GM23338 (cell line): ENCODE measurements at regions not wholly inside any gene's neighbourhood (a gene's known extent, or its start where the extent isn't known, plus 50 kb on each side); places are given as distances from the start of the nearest gene placed in this dataset.

Experiments used
- CREB1 ChIP-seq: fragments of 250-450 bp; sonication (Bioruptor Pico); IDR thresholded peaks from 2 replicates; pipeline ENCODE4 v1.5.0; 2020; ENCODE audit warnings: low read depth, mild to moderate bottlenecking, moderate library complexity
- CTCF ChIP-seq, 2 experiments: fragments of 200-600 bp in 1 of 2; sonication (generic) in 1 of 2; conservative IDR thresholded peaks; 2 replicates each; pipeline versions ENCODE4 v1.5.1 to v1.6.1; 2016 to 2017; ENCODE audit warnings: antibody characterized with exemption in 2 of 2, low read depth in 2 of 2, mild to moderate bottlenecking in 2 of 2, moderate library complexity in 1 of 2
- EZH2 ChIP-seq: fragments of 200-600 bp; sonication (generic); IDR thresholded peaks from one replicate; pipeline ENCODE4 v1.8.0; 2017; ENCODE audit warnings: antibody characterized with exemption, mild to moderate bottlenecking, low read depth; ENCODE audit not compliant: unreplicated experiment
- EZH2phosphoT487 ChIP-seq: fragments of 200-600 bp; sonication (generic); IDR thresholded peaks from one replicate; pipeline ENCODE4 v1.8.1; 2018; ENCODE audit warnings: antibody characterized with exemption; ENCODE audit not compliant: unreplicated experiment
- JUNB ChIP-seq: IDR thresholded peaks from one replicate; pipeline ENCODE4 v1.6.1; 2016; ENCODE audit warnings: antibody characterized with exemption; ENCODE audit not compliant: unreplicated experiment
- POLR2AphosphoS5 ChIP-seq: IDR thresholded peaks from 2 replicates; pipeline ENCODE4 v1.6.1; 2016; ENCODE audit warnings: antibody characterized with exemption, low read depth
- STAT1 ChIP-seq: IDR thresholded peaks from one replicate; pipeline ENCODE4 v1.6.1; 2016; ENCODE audit warnings: antibody characterized with exemption; ENCODE audit not compliant: unreplicated experiment
- ZNF331 ChIP-seq: fragments of 250-450 bp; sonication (Bioruptor Pico); IDR thresholded peaks from 2 replicates; pipeline ENCODE4 v1.5.0; 2020; ENCODE audit warnings: low read depth, mild to moderate bottlenecking, moderate library complexity
- ZNF462 ChIP-seq: fragments of 250-450 bp; sonication (Bioruptor Pico); IDR thresholded peaks from 2 replicates; pipeline ENCODE4 v1.5.0; 2020; ENCODE audit warnings: mild to moderate bottlenecking, moderate library complexity
- TF ChIP-seq, protein P1 (sequence below): IDR thresholded peaks from one replicate; pipeline ENCODE4 v1.6.1; 2018; ENCODE audit warnings: antibody characterized with exemption; ENCODE audit not compliant: unreplicated experiment

DNA sequence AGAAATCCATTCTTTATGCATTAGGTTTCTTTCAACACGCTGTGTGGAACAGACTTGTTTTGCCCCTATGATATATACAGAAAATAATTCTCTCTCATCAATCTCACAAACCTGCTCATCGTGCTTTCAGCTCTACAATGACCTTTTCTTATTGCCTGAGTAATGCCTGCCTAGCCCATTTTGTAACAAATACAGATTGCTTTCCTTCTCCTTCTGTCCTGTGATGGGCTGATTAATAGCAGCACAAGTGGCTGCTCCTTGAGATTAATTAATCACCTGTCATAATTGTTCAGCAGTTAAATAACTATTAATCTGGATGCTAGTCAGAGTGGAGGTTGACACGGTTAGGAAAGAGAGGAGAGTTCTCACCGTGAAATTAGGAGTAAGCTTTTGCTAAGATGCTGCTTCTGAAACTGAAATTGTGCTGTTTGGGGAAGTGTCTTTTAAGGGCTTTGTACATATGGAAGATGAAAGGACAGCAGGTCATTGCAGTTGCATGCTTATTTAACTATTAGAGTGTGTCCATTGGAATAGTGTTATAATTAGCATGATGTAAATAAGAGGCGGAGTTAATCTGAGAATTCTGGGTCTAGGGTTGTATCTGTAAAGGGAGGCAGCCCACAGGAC is 1430.5 kb downstream of the FAM181B start:
- TF ChIP-seq CTCF (conservative IDR thresholded peaks at IDR 0.05; ENCODE audit: low read depth in 2 of 2) (no peak), EZH2phosphoT487 (no peak), EZH2 (no peak), POLR2AphosphoS5 (no peak), JUNB (no peak), ZNF462 (no peak), CREB1 (CRISPR knock-in tag) (no peak), STAT1 (no peak), ZNF331 (CRISPR knock-in tag) (no peak)
- TF ChIP-seq, protein P1, sequence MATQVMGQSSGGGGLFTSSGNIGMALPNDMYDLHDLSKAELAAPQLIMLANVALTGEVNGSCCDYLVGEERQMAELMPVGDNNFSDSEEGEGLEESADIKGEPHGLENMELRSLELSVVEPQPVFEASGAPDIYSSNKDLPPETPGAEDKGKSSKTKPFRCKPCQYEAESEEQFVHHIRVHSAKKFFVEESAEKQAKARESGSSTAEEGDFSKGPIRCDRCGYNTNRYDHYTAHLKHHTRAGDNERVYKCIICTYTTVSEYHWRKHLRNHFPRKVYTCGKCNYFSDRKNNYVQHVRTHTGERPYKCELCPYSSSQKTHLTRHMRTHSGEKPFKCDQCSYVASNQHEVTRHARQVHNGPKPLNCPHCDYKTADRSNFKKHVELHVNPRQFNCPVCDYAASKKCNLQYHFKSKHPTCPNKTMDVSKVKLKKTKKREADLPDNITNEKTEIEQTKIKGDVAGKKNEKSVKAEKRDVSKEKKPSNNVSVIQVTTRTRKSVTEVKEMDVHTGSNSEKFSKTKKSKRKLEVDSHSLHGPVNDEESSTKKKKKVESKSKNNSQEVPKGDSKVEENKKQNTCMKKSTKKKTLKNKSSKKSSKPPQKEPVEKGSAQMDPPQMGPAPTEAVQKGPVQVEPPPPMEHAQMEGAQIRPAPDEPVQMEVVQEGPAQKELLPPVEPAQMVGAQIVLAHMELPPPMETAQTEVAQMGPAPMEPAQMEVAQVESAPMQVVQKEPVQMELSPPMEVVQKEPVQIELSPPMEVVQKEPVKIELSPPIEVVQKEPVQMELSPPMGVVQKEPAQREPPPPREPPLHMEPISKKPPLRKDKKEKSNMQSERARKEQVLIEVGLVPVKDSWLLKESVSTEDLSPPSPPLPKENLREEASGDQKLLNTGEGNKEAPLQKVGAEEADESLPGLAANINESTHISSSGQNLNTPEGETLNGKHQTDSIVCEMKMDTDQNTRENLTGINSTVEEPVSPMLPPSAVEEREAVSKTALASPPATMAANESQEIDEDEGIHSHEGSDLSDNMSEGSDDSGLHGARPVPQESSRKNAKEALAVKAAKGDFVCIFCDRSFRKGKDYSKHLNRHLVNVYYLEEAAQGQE = no peak
